ENCODE measurements at regions not wholly inside any gene's neighbourhood (a gene's known extent, or its start where the extent isn't known, plus 50 kb on each side); places are given as distances from the start of the nearest gene placed in this dataset.

DNA sequence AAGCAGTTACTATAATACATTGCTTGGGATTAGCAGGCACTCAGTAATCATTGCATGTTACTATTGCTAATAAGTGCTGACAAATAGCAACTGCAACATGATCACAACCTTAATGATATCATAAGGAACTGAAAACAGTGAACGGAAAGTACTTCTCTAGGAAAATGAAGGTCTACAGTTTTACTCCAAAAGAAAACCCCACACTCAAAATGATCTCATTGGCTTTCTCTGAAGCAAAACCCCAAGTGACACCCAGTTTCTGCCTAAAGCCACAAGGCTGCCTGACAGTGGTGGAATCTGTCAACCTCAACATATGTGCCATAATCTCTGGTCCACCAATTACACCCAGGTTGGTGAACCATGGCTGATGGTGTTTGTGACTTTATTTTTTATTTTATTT lies 137.6 kb downstream of the PTGER3 start:
- Mint-ChIP-seq H3K4me3 (no peak overlapping the region), H3K27ac (no peak overlapping the region)
- no peak for TF ChIP-seq CTCF (IDR thresholded peaks at IDR 0.05)
- no peak for TF ChIP-seq EZH2 (IDR thresholded peaks at IDR 0.05)
- TF ChIP-seq EZH2phosphoT487 (IDR thresholded peaks at IDR 0.05) = no peak

DNA sequence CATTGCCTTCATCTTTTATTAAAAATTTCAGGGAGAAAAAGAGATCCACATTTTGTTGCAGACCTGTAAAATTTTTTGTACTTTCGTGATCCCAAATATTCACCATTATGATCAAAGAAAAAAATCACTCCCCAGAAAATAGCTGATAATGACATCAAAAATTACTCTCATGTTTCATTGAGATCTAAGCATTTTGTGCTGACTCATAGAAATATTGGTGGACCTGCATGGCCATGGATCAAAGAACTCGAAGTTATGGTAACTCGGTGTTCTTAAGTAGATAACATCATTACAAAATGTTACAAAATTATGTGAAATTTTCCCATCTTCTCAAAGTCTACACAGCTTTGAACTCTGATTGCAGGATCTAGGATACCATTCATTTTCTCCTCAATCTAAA lies 135.8 kb downstream of the PTGER3 start:
- no peaks in the 10 kb centered on the region for H4K20me1 ChIP-seq (ENCODE audit: low read depth)
- Mint-ChIP-seq H3K27me3 (ENCODE audit: insufficient read depth, low read depth) (peaks cover 2% of the 10 kb centered on the region), H3K4me3 (no peak overlapping the region), H3K9me3 (no peaks in the 10 kb centered on the region), H3K4me1 (no peaks in the 10 kb centered on the region), H3K27ac (no peak overlapping the region), H3K36me3 (no peaks in the 10 kb centered on the region)
- no peaks in the 10 kb centered on the region for H3K27me3 ChIP-seq
- H3K9me3 ChIP-seq (ENCODE audit: low read depth) = no peaks in the 10 kb centered on the region
- H3K4me2 ChIP-seq = no peak overlapping the region
- H3K36me3 ChIP-seq = no peaks in the 10 kb centered on the region
- DNase-seq (ENCODE audit: low spot score) = no peak
- H3F3A ChIP-seq (ENCODE audit: low read depth) = no peaks in the 10 kb centered on the region
- H3K79me2 ChIP-seq (ENCODE audit: low read depth) = no peaks in the 10 kb centered on the region
- no peak overlapping the region for H3K4me3 ChIP-seq
- H3K9ac ChIP-seq = no peak overlapping the region
- H3K4me1 ChIP-seq = no peaks in the 10 kb centered on the region
- no peak overlapping the region for H3K27ac ChIP-seq
- no peak for TF ChIP-seq EZH2 (IDR thresholded peaks at IDR 0.05)
- TF ChIP-seq EZH2phosphoT487 (IDR thresholded peaks at IDR 0.05) = no peak
- no peak for TF ChIP-seq CTCF (IDR thresholded peaks at IDR 0.05)
- no peak overlapping the region for H2AFZ ChIP-seq (replicated peaks)

More for the DNA sequence above, 137.6 kb downstream of the PTGER3 start:
- Mint-ChIP-seq H3K27me3 (ENCODE audit: insufficient read depth, low read depth) (peaks cover 2% of the 10 kb centered on the region), H3K36me3 (no peaks in the 10 kb centered on the region), H3K4me1 (no peaks in the 10 kb centered on the region), H3K9me3 (no peaks in the 10 kb centered on the region)
- no peak for DNase-seq (ENCODE audit: low spot score)
- Histone ChIP-seq H3K4me3 (no peak overlapping the region), H3K36me3 (no peaks in the 10 kb centered on the region), H3K27me3 (no peaks in the 10 kb centered on the region), H3K79me2 (ENCODE audit: low read depth) (no peaks in the 10 kb centered on the region), H3K27ac (no peak overlapping the region), H4K20me1 (ENCODE audit: low read depth) (no peaks in the 10 kb centered on the region), H3K4me1 (no peaks in the 10 kb centered on the region), H3K9me3 (ENCODE audit: low read depth) (no peaks in the 10 kb centered on the region), H3K4me2 (no peak overlapping the region), H3F3A (ENCODE audit: low read depth) (no peaks in the 10 kb centered on the region), H2AFZ (replicated peaks) (no peak overlapping the region), H3K9ac (no peak overlapping the region)

- no peaks in the 10 kb centered on the region for H3K36me3 ChIP-seq
- no peaks in the 10 kb centered on the region for H3K4me1 ChIP-seq
- H3K4me3 ChIP-seq = no peak overlapping the region
- no peaks in the 10 kb centered on the region for H4K20me1 ChIP-seq (ENCODE audit: low read depth)
- Mint-ChIP-seq H3K4me1 (no peaks in the 10 kb centered on the region), H3K4me3 (no peak overlapping the region), H3K36me3 (no peaks in the 10 kb centered on the region), H3K27me3 (ENCODE audit: insufficient read depth, low read depth) (no peaks in the 10 kb centered on the region), H3K27ac (no peak overlapping the region), H3K9me3 (no peaks in the 10 kb centered on the region)
- no peak for DNase-seq (ENCODE audit: low spot score)
- H3F3A ChIP-seq (ENCODE audit: low read depth) = no peaks in the 10 kb centered on the region
- no peak overlapping the region for H3K27ac ChIP-seq
- H3K27me3 ChIP-seq = no peaks in the 10 kb centered on the region
- H2AFZ ChIP-seq (replicated peaks) = no peak overlapping the region
- no peak overlapping the region for H3K9ac ChIP-seq
- H3K9me3 ChIP-seq (ENCODE audit: low read depth) = no peaks in the 10 kb centered on the region
- H3K4me2 ChIP-seq = no peak overlapping the region
- no peaks in the 10 kb centered on the region for H3K79me2 ChIP-seq (ENCODE audit: low read depth)
- TF ChIP-seq EZH2 (IDR thresholded peaks at IDR 0.05) = no peak
- no peak for TF ChIP-seq CTCF (IDR thresholded peaks at IDR 0.05)
- no peak for TF ChIP-seq EZH2phosphoT487 (IDR thresholded peaks at IDR 0.05)
These were observed 133.4 kb downstream of the PTGER3 start for GRCh38 chr1:70914224-70914623.
